H1 (cell line): ENCODE measurements at regions not wholly inside any gene's neighbourhood (a gene's known extent, or its start where the extent isn't known, plus 50 kb on each side); places are given as distances from the start of the nearest gene placed in this dataset.

Experiments used
- CHD2 ChIP-seq: IDR thresholded peaks from 2 replicates; pipeline ENCODE4 v1.6.1; 2012; ENCODE audit warnings: low read length, improper control_type of control experiment
- FOSL1 ChIP-seq: IDR thresholded peaks from 2 replicates; pipeline ENCODE4 v1.6.1; 2011; ENCODE audit warnings: mild to moderate bottlenecking, low read depth, low read length, moderate library complexity; ENCODE audit not compliant: insufficient read depth
- KDM1A ChIP-seq: fragments of 200-600, 300-600 bp; sonication (generic); IDR thresholded peaks from 2 replicates; pipeline ENCODE4 v1.7.1; 2016; ENCODE audit warnings: mild to moderate bottlenecking, low read length, borderline replicate concordance
- SIN3A ChIP-seq, 2 experiments: IDR thresholded peaks in 1 of 2; conservative IDR thresholded peaks in 1 of 2; 2 replicates each; pipeline ENCODE4 v1.6.1; 2011 to 2012; ENCODE audit warnings: low read length in 2 of 2, improper control_type of control experiment in 1 of 2, low read depth in 1 of 2, mild to moderate bottlenecking in 1 of 2
- SUZ12 ChIP-seq: fragments of 200-600 bp; sonication (generic); IDR thresholded peaks from 2 replicates; pipeline ENCODE4 v1.6.1; 2012; ENCODE audit warnings: mild to moderate bottlenecking, inconsistent platforms, low read length, moderate library complexity, mixed read lengths

GRCh38 chr11:119505861-119506260 is 82.9 kb upstream of the THY1 start (continued):
- no peak for TF ChIP-seq KDM1A
- TF ChIP-seq CHD2, result no peak
- TF ChIP-seq SUZ12, result no peak
- no peak for TF ChIP-seq SIN3A (conservative IDR thresholded peaks at IDR 0.05 in 1 of 2, IDR thresholded peaks at IDR 0.05 in 1 of 2; ENCODE audit: low read depth in 1 of 2, low read length in 2 of 2)
- TF ChIP-seq FOSL1, result no peak
- TF ChIP-seq, all 59 proteins: peak for 0
